ENCODE measurements at regions not wholly inside any gene's neighbourhood (a gene's known extent, or its start where the extent isn't known, plus 50 kb on each side); places are given as distances from the start of the nearest gene placed in this dataset.

GRCh38 chr9:2565676-2566340 lies 55.8 kb upstream of the VLDLR start:
- TF ChIP-seq CTCF (conservative IDR thresholded peaks at IDR 0.05; ENCODE audit: low read depth in 2 of 2) (no peak), POLR2AphosphoS5 (IDR thresholded peaks at IDR 0.05; ENCODE audit: low read depth) (no peak), EZH2 (IDR thresholded peaks at IDR 0.05; ENCODE audit: low read depth, unreplicated experiment) (no peak), ZNF331 (CRISPR knock-in tag; IDR thresholded peaks at IDR 0.05; ENCODE audit: low read depth) (no peak), CREB1 (CRISPR knock-in tag; IDR thresholded peaks at IDR 0.05; ENCODE audit: low read depth) (no peak), JUNB (IDR thresholded peaks at IDR 0.05; ENCODE audit: unreplicated experiment) (no peak), REST (IDR thresholded peaks at IDR 0.05; ENCODE audit: unreplicated experiment) (no peak), ZNF462 (CRISPR knock-in tag; IDR thresholded peaks at IDR 0.05) (no peak), EZH2phosphoT487 (IDR thresholded peaks at IDR 0.05; ENCODE audit: unreplicated experiment) (no peak), STAT1 (IDR thresholded peaks at IDR 0.05; ENCODE audit: unreplicated experiment) (no peak), NANOG (IDR thresholded peaks at IDR 0.05; ENCODE audit: borderline replicate concordance) (no peak)
